HCT116 (cell line): ENCODE measurements at regions not wholly inside any gene's neighbourhood (a gene's known extent, or its start where the extent isn't known, plus 50 kb on each side); places are given as distances from the start of the nearest gene placed in this dataset.

Source experiments
- ATAC-seq: fragments of 200-7000 bp; cut with Tn5 transposase; 2 replicates; pipeline ENCODE4 v1.9.1; 2020; ENCODE audit warnings: mild to moderate bottlenecking, moderate library complexity
- BruUV-seq: library from RNA; stranded (reverse); fragments of 400-500 nt; replicated peaks from 2 replicates; lab custom pipeline; 2021; lab: Mats Ljungman, UMichigan
- CTCF ChIA-PET: fragments of 300-600 bp; sonication (Branson Sonifier 250); formaldehyde crosslinking; loops from one replicate; lab custom pipeline; 2021; ENCODE audit warnings: antibody characterized with exemption; lab: Charles Lee
- POLR2A ChIA-PET: fragments of 300-600, 350-600 bp; sonication (Branson Sonifier 250); formaldehyde crosslinking; loops from one replicate; lab custom pipeline; 2021; ENCODE audit warnings: antibody characterized with exemption; lab: Charles Lee
- RAD21 ChIA-PET, 2 experiments: fragments of 300-600 bp; sonication (Branson Sonifier 250); formaldehyde crosslinking; loops; one replicate each; lab custom pipeline; 2023; ENCODE audit warnings: low total read pairs in 2 of 2; ENCODE audit not compliant: uncharacterized antibody in 2 of 2, unreplicated experiment in 2 of 2, low non-redundant PET in 1 of 2; lab: Charles Lee
- DNase-seq: peaks from one replicate; pipeline ENCODE4 v3.0.0-alpha.2; 2010; ENCODE audit warnings: low read depth, low spot score
- H2AFZ ChIP-seq: fragments of 200-600 bp; shearing (Covaris generic), sonication (generic); 2 replicates; pipeline ENCODE4 v1.6.1; 2017; ENCODE audit warnings: low read depth, mixed run types, mixed read lengths, antibody characterized with exemption, low read length; ENCODE audit not compliant: poor library complexity, severe bottlenecking
- H3K27ac ChIP-seq: 2 replicates; pipeline ENCODE4 v1.5.1; 2012; ENCODE audit warnings: low read depth, low read length
- H3K27me3 ChIP-seq: fragments of 200-600 bp; sonication (generic); 2 replicates; pipeline ENCODE4 v1.6.1; 2016; ENCODE audit warnings: mixed run types, low read length, mixed read lengths; ENCODE audit not compliant: insufficient read depth
- H3K36me3 ChIP-seq, 2 experiments: fragments of 200-500 bp in 1 of 2; fragments of 200-600 bp in 1 of 2; sonication (Bioruptor generic) in 1 of 2; sonication (generic) in 1 of 2; 2 replicates each; pipeline versions ENCODE4 v1.5.1 to v1.6.1; 2014 to 2016; ENCODE audit warnings: low read length in 2 of 2, inconsistent platforms in 1 of 2, mixed read lengths in 1 of 2, mixed run types in 1 of 2; ENCODE audit not compliant: insufficient read depth in 2 of 2, control insufficient read depth in 1 of 2
- H3K4me1 ChIP-seq, 2 experiments: fragments of 200-600 bp in 1 of 2; sonication (generic) in 1 of 2; 2 replicates each; pipeline versions ENCODE4 v1.5.1 to v1.6.1; 2012 to 2017; ENCODE audit warnings: low read length in 2 of 2, inconsistent platforms in 1 of 2, mild to moderate bottlenecking in 1 of 2, mixed read lengths in 1 of 2, mixed run types in 1 of 2, moderate library complexity in 1 of 2; ENCODE audit not compliant: insufficient read depth in 2 of 2, control insufficient read depth in 1 of 2
- H3K4me2 ChIP-seq: fragments of 200-600 bp; sonication (generic); 2 replicates; pipeline ENCODE4 v1.6.1; 2017; ENCODE audit warnings: mixed run types, low read length, mixed read lengths
- H3K4me3 ChIP-seq, 2 experiments: fragments of 200-600 bp in 1 of 2; sonication (generic) in 1 of 2; replicated peaks in 1 of 2; 2 replicates each; pipeline ENCODE4 v1.5.1; 2011 to 2016; ENCODE audit warnings: low read length in 2 of 2, control low read depth in 1 of 2, low read depth in 1 of 2, mild to moderate bottlenecking in 1 of 2, mixed read lengths in 1 of 2, mixed run types in 1 of 2
- H3K79me2 ChIP-seq: fragments of 200-600 bp; sonication (generic); 2 replicates; pipeline ENCODE4 v1.6.1; 2017; ENCODE audit warnings: mild to moderate bottlenecking, mixed run types, low read length, moderate library complexity, mixed read lengths; ENCODE audit not compliant: insufficient read depth
- H3K9ac ChIP-seq: fragments of 200-600 bp; sonication (generic); 2 replicates; pipeline ENCODE4 v1.6.1; 2016; ENCODE audit warnings: low read length, mixed read lengths
- H3K9me2 ChIP-seq: fragments of 200-600 bp; sonication (generic), shearing (Covaris generic); 2 replicates; pipeline ENCODE4 v1.6.1; 2017; ENCODE audit warnings: mixed run types, mild to moderate bottlenecking, moderate library complexity; ENCODE audit not compliant: insufficient read depth
- H3K9me3 ChIP-seq, 2 experiments: fragments of 200-500 bp in 1 of 2; fragments of 200-600 bp in 1 of 2; sonication (Bioruptor generic) in 1 of 2; sonication (generic) in 1 of 2; 2 replicates each; pipeline ENCODE4 v1.6.1; 2014 to 2017; ENCODE audit warnings: low read length in 2 of 2, mixed read lengths in 2 of 2, inconsistent platforms in 1 of 2, low read depth in 1 of 2, mild to moderate bottlenecking in 1 of 2, mixed run types in 1 of 2, moderate library complexity in 1 of 2; ENCODE audit not compliant: control insufficient read depth in 1 of 2, insufficient read depth in 1 of 2
- H4K20me1 ChIP-seq: fragments of 200-600 bp; sonication (generic), shearing (Covaris generic); 2 replicates; pipeline ENCODE4 v1.6.1; 2017; ENCODE audit warnings: mixed run types, mild to moderate bottlenecking, moderate library complexity; ENCODE audit not compliant: insufficient read depth
- CBX3 ChIP-seq: IDR thresholded peaks from 2 replicates; pipeline ENCODE4 v1.6.1; 2012; ENCODE audit warnings: low read depth
- CEBPB ChIP-seq: IDR thresholded peaks from 2 replicates; pipeline ENCODE4 v1.6.1; 2012; ENCODE audit warnings: low read depth
- EZH2 ChIP-seq: fragments of 200-600 bp; sonication (generic); IDR thresholded peaks from 2 replicates; pipeline ENCODE4 v1.6.1; 2017; ENCODE audit warnings: antibody characterized with exemption, mixed run types
- EZH2phosphoT487 ChIP-seq: fragments of 200-600 bp; IDR thresholded peaks from 2 replicates; pipeline ENCODE4 v1.6.1; 2018; ENCODE audit warnings: antibody characterized with exemption, borderline replicate concordance
- FOSL1 ChIP-seq: IDR thresholded peaks from 2 replicates; pipeline ENCODE4 v1.6.1; 2012; ENCODE audit warnings: low read depth
- POLR2A ChIP-seq: IDR thresholded peaks from 2 replicates; pipeline ENCODE4 v1.7.0; 2011; ENCODE audit warnings: borderline replicate concordance; ENCODE audit not compliant: insufficient read depth, insufficient read length; ENCODE audit errors: extremely low read depth
- RAD21 ChIP-seq: IDR thresholded peaks from 2 replicates; pipeline ENCODE4 v1.6.1; 2012; ENCODE audit warnings: low read depth, mild to moderate bottlenecking
- SIN3A ChIP-seq: IDR thresholded peaks from 2 replicates; pipeline ENCODE4 v1.6.1; 2012; ENCODE audit warnings: low read depth
- SRF ChIP-seq: IDR thresholded peaks from 2 replicates; pipeline ENCODE4 v1.6.1; 2012; ENCODE audit warnings: low read depth
- ZBTB33 ChIP-seq: IDR thresholded peaks from 2 replicates; pipeline ENCODE4 v1.6.1; 2011; ENCODE audit warnings: mild to moderate bottlenecking, low read length, moderate library complexity; ENCODE audit not compliant: insufficient replicate concordance; ENCODE audit errors: extremely low read depth
- intact Hi-C: fragments of 100-400 bp; cut with micrococcal nuclease; formaldehyde crosslinking; loops from 2 replicates; pipeline ENCODE4 v1.10.0; 2022
- TF ChIP-seq, protein P1 (sequence below): IDR thresholded peaks from 2 replicates; pipeline ENCODE4 v1.6.1; 2012
- TF ChIP-seq, protein P2 (sequence below): IDR thresholded peaks from 2 replicates; pipeline ENCODE4 v1.6.1; 2012; ENCODE audit warnings: low read depth
- TF ChIP-seq, protein P3 (sequence below): IDR thresholded peaks from 2 replicates; pipeline ENCODE4 v1.6.1; 2012

DNA sequence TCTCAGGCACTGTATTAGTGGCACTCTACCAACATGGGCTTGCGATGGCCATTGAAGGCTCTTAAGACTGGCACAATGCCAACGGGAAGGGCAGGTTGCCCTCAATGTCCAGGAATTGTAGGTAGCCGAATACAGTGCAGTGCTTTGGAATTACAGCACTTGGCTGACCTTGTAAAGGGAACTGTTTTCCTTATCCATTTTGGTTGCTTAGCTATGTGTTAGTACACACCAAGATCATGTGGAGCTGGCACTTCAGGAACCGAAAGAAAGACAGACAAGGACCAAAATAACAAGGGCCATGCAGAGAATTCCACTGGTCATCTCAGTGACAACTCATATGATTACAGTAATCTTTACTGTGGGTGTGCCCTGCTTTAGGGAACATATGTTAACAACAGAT is 72.7 kb downstream of the DYRK2 start:
- ATAC-seq: no peak
- H3K9ac ChIP-seq: no peak overlapping the region
- no peaks in the 10 kb centered on the region for H3K27me3 ChIP-seq
- ChIA-PET RAD21 (no interaction called here), POLR2A (no interaction called here), CTCF (no interaction called here)
- no peaks in the 10 kb centered on the region for H3K36me3 ChIP-seq
- H3K4me3 ChIP-seq: no peak overlapping the region
- H3K9me2 ChIP-seq: no peaks in the 10 kb centered on the region
- no peak overlapping the region for H3K4me2 ChIP-seq
- no peak overlapping the region for H2AFZ ChIP-seq
- no peaks in the 10 kb centered on the region for H4K20me1 ChIP-seq
- no TSS peak for BruUV-seq
- intact Hi-C loops: no loop called here
- no peaks in the 10 kb centered on the region for H3K79me2 ChIP-seq
- no peak for TF ChIP-seq FOSL1
- TF ChIP-seq SRF: no peak
- TF ChIP-seq CEBPB: no peak
- no peak for TF ChIP-seq RAD21
- TF ChIP-seq, protein P1, sequence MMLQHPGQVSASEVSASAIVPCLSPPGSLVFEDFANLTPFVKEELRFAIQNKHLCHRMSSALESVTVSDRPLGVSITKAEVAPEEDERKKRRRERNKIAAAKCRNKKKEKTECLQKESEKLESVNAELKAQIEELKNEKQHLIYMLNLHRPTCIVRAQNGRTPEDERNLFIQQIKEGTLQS: no peak
- TF ChIP-seq EZH2: no peak
- TF ChIP-seq ZBTB33: no peak
- no peak overlapping the region for H3K27ac ChIP-seq
- H3K9me3 ChIP-seq: no peaks in the 10 kb centered on the region
- DNase-seq: no peak
- H3K4me1 ChIP-seq: peaks cover 3 to 12% of the 10 kb centered on the region in 2 experiments; a peak in 3 of 4 replicates

GRCh38 chr12:67722296-67722695 is 73.8 kb downstream of the DYRK2 start:
- H3K4me1 ChIP-seq: peaks cover 3 to 12% of the 10 kb centered on the region in 2 experiments; a peak in 3 of 4 replicates
- no peaks in the 10 kb centered on the region for H3K36me3 ChIP-seq
- RAD21 ChIA-PET: no interaction called here
- H3K4me2 ChIP-seq: no peak overlapping the region
- no peak overlapping the region for H3K9ac ChIP-seq
- POLR2A ChIA-PET: no interaction called here
- H3K27me3 ChIP-seq: no peaks in the 10 kb centered on the region
- no peak overlapping the region for H3K4me3 ChIP-seq
- intact Hi-C loops: no loop called here
- no peaks in the 10 kb centered on the region for H3K9me2 ChIP-seq
- no peaks in the 10 kb centered on the region for H3K9me3 ChIP-seq
- H2AFZ ChIP-seq: no peak overlapping the region
- no peak overlapping the region for H3K27ac ChIP-seq
- no peaks in the 10 kb centered on the region for H3K79me2 ChIP-seq
- BruUV-seq: no TSS peak
- DNase-seq: no peak
- no peak for ATAC-seq
- CTCF ChIA-PET: no interaction called here
- no peaks in the 10 kb centered on the region for H4K20me1 ChIP-seq
- TF ChIP-seq, protein P2, sequence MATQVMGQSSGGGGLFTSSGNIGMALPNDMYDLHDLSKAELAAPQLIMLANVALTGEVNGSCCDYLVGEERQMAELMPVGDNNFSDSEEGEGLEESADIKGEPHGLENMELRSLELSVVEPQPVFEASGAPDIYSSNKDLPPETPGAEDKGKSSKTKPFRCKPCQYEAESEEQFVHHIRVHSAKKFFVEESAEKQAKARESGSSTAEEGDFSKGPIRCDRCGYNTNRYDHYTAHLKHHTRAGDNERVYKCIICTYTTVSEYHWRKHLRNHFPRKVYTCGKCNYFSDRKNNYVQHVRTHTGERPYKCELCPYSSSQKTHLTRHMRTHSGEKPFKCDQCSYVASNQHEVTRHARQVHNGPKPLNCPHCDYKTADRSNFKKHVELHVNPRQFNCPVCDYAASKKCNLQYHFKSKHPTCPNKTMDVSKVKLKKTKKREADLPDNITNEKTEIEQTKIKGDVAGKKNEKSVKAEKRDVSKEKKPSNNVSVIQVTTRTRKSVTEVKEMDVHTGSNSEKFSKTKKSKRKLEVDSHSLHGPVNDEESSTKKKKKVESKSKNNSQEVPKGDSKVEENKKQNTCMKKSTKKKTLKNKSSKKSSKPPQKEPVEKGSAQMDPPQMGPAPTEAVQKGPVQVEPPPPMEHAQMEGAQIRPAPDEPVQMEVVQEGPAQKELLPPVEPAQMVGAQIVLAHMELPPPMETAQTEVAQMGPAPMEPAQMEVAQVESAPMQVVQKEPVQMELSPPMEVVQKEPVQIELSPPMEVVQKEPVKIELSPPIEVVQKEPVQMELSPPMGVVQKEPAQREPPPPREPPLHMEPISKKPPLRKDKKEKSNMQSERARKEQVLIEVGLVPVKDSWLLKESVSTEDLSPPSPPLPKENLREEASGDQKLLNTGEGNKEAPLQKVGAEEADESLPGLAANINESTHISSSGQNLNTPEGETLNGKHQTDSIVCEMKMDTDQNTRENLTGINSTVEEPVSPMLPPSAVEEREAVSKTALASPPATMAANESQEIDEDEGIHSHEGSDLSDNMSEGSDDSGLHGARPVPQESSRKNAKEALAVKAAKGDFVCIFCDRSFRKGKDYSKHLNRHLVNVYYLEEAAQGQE: no peak
- TF ChIP-seq FOSL1: no peak
- TF ChIP-seq RAD21: no peak
- no peak for TF ChIP-seq CBX3
- TF ChIP-seq, protein P3, sequence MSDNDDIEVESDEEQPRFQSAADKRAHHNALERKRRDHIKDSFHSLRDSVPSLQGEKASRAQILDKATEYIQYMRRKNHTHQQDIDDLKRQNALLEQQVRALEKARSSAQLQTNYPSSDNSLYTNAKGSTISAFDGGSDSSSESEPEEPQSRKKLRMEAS: no peak
- no peak for TF ChIP-seq CEBPB
- TF ChIP-seq SIN3A: no peak
- TF ChIP-seq EZH2phosphoT487: no peak
- no peak for TF ChIP-seq POLR2A
